ENCODE measurements at regions not wholly inside any gene's neighbourhood (a gene's known extent, or its start where the extent isn't known, plus 50 kb on each side); places are given as distances from the start of the nearest gene placed in this dataset.

GRCh38 chr3:13132281-13132680 lies 59.1 kb upstream of the IQSEC1 start:
- H3F3A ChIP-seq (ENCODE audit: insufficient read depth, low read length): no peaks in the 10 kb centered on the region
- H3K9me2 ChIP-seq (replicated peaks; ENCODE audit: insufficient read depth, low read length): no peaks in the 10 kb centered on the region
- no peak overlapping the region for H2AFZ ChIP-seq (ENCODE audit: low read length)
- H3K4me1 ChIP-seq (ENCODE audit: low read length): no peaks in the 10 kb centered on the region
- H3K27me3 ChIP-seq (replicated peaks; ENCODE audit: insufficient read depth, low read length): no peaks in the 10 kb centered on the region
- H3K36me3 ChIP-seq (replicated peaks; ENCODE audit: insufficient read depth, low read length): no peaks in the 10 kb centered on the region
- no peaks in the 10 kb centered on the region for H3K79me2 ChIP-seq (ENCODE audit: low read length)
- no peak overlapping the region for H3K4me3 ChIP-seq (ENCODE audit: low read length)
- no peaks in the 10 kb centered on the region for H4K20me1 ChIP-seq (ENCODE audit: insufficient read depth, low read length)
- no peaks in the 10 kb centered on the region for H3K9me3 ChIP-seq (replicated peaks; ENCODE audit: insufficient read depth, low read length)
- H3K9ac ChIP-seq (ENCODE audit: low read length): no peak overlapping the region
- no peak for TF ChIP-seq EZH2 (optimal IDR thresholded peaks at IDR 0.05; ENCODE audit: low read depth, low read length)
- TF ChIP-seq CTCF (IDR thresholded peaks at IDR 0.05; ENCODE audit: low read length): no peak
- no peak for TF ChIP-seq EZH2phosphoT487 (IDR thresholded peaks at IDR 0.05; ENCODE audit: low read length)
- no peak for DNase-seq
- H3K4me2 ChIP-seq (ENCODE audit: low read depth, low read length): no peak overlapping the region
- no peak overlapping the region for H3K27ac ChIP-seq (ENCODE audit: low read length)

GRCh38 chr3:13130464-13131193 lies 57.4 kb upstream of the IQSEC1 start:
- Histone ChIP-seq H3K9ac (ENCODE audit: low read length) (no peak overlapping the region), H3K9me3 (replicated peaks; ENCODE audit: insufficient read depth, low read length) (no peaks in the 10 kb centered on the region), H3K79me2 (ENCODE audit: low read length) (no peaks in the 10 kb centered on the region), H3K4me3 (ENCODE audit: low read length) (no peak overlapping the region), H3F3A (ENCODE audit: insufficient read depth, low read length) (no peaks in the 10 kb centered on the region), H3K27me3 (replicated peaks; ENCODE audit: insufficient read depth, low read length) (no peaks in the 10 kb centered on the region), H3K4me1 (ENCODE audit: low read length) (no peaks in the 10 kb centered on the region), H3K4me2 (ENCODE audit: low read depth, low read length) (no peak overlapping the region), H2AFZ (ENCODE audit: low read length) (no peak overlapping the region), H3K9me2 (replicated peaks; ENCODE audit: insufficient read depth, low read length) (no peaks in the 10 kb centered on the region), H3K36me3 (replicated peaks; ENCODE audit: insufficient read depth, low read length) (no peaks in the 10 kb centered on the region), H4K20me1 (ENCODE audit: insufficient read depth, low read length) (no peaks in the 10 kb centered on the region), H3K27ac (ENCODE audit: low read length) (no peak overlapping the region)
- TF ChIP-seq CTCF (IDR thresholded peaks at IDR 0.05; ENCODE audit: low read length): no peak
- no peak for TF ChIP-seq EZH2phosphoT487 (IDR thresholded peaks at IDR 0.05; ENCODE audit: low read length)
- no peak for TF ChIP-seq EZH2 (optimal IDR thresholded peaks at IDR 0.05; ENCODE audit: low read depth, low read length)
- no peak for DNase-seq

DNA sequence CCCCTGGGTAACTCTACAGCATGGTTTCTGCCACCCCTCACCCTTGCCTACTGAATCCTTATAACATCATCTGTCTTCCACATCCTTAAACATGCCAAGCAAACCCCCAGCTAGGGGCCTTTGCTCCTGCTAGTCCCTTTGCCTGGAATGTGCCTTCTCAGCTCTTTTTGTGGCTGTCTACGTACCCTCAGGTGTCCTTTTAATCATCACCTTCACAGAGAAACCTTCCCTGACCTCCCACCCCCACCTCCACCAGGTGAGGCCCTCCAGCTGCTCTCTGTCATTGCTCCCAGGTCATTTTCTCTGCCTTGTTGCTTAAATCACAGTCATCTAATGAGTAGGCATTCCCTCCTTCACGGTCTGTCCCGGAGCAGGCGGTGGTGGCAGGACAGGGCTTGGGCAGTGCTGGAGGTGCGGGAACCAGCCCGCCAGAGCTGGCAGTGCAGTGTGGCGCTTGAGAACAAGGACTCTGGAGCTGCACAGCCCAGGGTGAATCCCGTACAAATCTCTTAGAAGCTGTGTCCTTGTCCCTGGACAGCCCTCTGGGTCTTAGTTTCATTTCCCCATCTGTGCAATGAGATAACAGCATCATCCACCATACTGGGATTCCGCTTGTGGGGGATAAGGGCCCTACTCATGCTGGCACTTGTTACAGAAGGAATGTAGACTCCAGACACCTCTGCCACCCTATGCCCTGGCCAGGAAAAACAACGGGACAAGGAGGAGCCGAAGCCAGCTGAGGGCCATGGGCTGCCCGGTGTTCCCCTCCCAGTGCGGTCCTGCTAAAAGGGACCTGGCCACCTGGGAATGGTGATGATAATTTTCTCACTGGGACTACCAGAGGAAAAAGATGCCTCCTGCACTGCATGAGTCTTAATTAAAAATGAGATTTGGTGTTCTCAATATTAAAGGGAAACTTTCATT lies 52.1 kb upstream of the IQSEC1 start:
- no peaks in the 10 kb centered on the region for H4K20me1 ChIP-seq (ENCODE audit: insufficient read depth, low read length)
- no peaks in the 10 kb centered on the region for H3K79me2 ChIP-seq (ENCODE audit: low read length)
- no peak for DNase-seq
- H3F3A ChIP-seq (ENCODE audit: insufficient read depth, low read length): no peaks in the 10 kb centered on the region
- no peaks in the 10 kb centered on the region for H3K4me1 ChIP-seq (ENCODE audit: low read length)
- no peaks in the 10 kb centered on the region for H3K36me3 ChIP-seq (replicated peaks; ENCODE audit: insufficient read depth, low read length)
- no peak overlapping the region for H3K4me3 ChIP-seq (ENCODE audit: low read length)
- no peak overlapping the region for H3K27ac ChIP-seq (ENCODE audit: low read length)
- H3K9me3 ChIP-seq (replicated peaks; ENCODE audit: insufficient read depth, low read length): no peaks in the 10 kb centered on the region
- H3K4me2 ChIP-seq (ENCODE audit: low read depth, low read length): no peak overlapping the region
- H2AFZ ChIP-seq (ENCODE audit: low read length): no peak overlapping the region
- no peak for TF ChIP-seq EZH2phosphoT487 (IDR thresholded peaks at IDR 0.05; ENCODE audit: low read length)
- TF ChIP-seq EZH2 (optimal IDR thresholded peaks at IDR 0.05; ENCODE audit: low read depth, low read length): no peak
- no peak for TF ChIP-seq CTCF (IDR thresholded peaks at IDR 0.05; ENCODE audit: low read length)
- H3K27me3 ChIP-seq (replicated peaks; ENCODE audit: insufficient read depth, low read length): no peaks in the 10 kb centered on the region
- H3K9ac ChIP-seq (ENCODE audit: low read length): no peak overlapping the region
- H3K9me2 ChIP-seq (replicated peaks; ENCODE audit: insufficient read depth, low read length): no peaks in the 10 kb centered on the region
